HG02840 (cell line): ENCODE measurements at regions not wholly inside any gene's neighbourhood (a gene's known extent, or its start where the extent isn't known, plus 50 kb on each side); places are given as distances from the start of the nearest gene placed in this dataset.
"Not testable (repeated sequence)": the region's sequence is repeated elsewhere in the genome, so short reads cannot be mapped to it uniquely, and the experiment has no call there.

Experiments
- ATAC-seq: cut with Tn5 transposase; IDR thresholded peaks from one replicate; pipeline ENCODE4 v1.9.1; 2021; ENCODE audit warnings: mild to moderate bottlenecking, moderate library complexity, moderate number of reproducible peaks; ENCODE audit not compliant: unreplicated experiment, low FRiP score

DNA sequence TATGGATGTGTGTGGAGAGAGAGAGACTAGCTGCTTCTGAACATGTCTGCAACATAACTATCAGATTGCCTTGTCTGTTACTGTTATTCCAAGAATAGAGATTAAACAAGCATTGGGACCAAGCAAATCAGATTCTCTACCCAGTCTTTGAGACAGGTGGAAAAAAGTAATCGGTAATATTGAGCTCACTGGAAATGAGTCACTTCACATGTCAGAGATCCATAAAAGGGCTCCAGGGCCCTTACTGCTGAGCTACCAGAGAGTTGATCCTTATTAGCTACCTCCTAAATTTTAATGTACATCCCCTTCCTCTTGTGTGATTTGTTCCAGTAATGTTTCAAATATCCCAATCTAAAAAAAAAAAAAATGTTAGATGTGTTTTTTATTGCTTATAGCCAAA lies 2118.0 kb downstream of the PCDH9 start:
- no peak for ATAC-seq

DNA sequence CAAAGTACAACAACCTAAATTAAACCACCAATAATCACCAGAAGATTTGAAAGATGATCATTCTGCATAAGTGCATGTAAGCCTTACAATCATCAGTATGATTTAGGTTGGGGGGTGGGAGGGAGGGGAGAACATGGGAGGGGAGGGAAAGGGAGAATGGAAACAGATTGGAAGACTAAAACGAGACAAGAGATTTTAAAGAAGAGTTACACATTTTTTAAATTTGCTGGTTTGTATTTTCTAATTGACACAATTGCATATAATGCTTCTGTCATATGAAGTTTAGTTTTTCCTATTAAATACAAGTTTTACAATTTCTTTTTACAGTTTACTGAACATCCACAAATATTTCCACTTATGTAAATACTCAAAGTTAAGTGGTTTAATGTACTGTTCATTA lies 2118.9 kb downstream of the PCDH9 start:
- no peak for ATAC-seq

DNA sequence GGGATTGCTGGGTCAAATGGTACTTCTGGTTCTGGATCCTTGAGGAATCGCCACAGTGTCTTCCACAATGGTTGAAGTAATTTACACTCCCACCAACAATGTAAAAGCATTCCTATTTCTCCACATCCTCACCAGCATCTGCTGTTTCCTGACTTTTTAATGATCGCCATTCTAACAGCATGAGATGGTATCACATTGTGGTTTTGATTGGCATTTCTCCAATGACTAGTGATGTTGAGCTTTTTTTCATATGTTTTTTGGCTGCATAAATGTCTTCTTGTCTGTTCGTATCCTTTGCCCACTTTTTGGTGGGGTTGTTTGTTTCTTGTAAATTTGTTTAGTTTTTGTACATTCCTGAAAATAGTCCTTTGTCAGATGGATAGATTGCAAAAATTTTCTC lies 2125.7 kb downstream of the PCDH9 start:
- ATAC-seq = not testable (repeated sequence)

DNA sequence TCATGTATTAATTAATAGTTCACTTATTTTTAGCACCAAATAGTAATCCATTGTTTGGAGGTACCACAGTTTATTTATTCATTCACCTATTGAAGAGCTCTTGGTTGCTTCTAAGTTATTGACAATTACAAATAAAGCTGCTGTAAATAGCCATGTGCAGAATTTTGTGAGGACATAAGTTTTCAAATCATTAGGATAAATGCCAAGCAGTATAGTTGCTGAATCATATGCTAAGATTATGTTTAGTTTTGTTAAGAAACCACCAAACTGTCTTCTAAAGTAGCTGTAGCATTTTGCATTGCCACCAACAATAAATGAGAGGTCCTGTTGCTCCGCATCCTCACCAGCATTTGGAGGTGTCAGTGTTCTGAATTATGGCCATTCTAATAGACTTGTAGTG lies 2126.8 kb downstream of the PCDH9 start:
- ATAC-seq = no peak

DNA sequence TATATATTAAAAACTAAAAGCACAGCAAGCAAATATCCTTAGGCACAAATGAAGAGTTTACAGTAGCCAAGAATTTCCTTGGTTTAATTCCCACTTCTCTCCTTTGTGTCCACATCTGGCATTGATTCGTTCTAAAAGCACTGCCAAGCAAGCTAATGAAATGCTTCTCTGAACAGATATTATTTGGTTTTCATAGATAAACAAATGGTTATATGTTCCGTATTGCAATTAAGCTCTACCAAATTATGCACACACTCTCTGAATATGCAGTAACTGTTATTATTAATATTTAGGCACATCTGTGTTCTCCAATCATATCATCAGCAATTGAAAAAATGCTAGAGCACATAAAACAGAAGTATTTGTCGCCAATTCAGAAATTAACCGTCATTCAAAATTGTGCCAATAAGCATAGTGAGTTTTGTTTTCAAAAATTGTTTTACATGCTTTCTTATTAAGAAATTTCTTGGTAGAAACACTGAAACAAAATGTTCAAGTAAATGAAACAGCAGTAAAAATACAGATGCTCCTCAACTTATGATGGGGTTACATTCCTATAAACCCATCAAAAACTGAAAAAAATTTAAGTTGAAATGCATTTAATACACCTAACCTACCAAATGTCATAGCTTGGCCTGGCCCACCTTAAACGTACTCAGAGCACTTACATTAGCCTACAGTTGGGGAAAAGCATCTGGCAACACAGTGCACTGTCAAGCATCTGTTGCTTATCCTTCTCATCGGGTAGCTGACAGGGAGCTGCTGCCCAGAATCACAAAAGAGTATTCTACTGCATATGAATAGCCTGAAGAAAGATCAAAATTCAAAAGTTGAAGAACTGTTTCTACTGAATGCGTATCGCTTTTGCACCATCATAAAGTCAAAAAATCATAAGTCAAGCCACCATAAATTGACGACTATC lies 2134.7 kb downstream of the PCDH9 start:
- ATAC-seq = no peak

DNA sequence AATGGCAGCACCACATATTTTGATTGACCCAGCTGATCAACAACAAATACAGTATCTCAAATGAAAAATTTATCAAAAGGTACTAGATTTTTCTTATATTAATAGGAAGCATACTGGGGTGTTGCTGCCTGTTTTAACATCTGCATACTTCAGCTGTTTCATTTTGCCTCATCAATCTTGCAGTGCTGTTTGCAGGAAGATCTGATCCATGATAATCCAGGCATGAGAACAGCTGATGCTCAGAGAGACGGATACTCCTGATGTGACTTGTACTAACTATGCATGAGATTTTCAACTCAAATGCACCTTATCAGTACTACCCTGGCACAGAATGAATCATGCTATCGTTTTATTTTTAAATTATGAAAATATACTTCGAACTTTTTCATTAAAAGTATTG lies 2136.8 kb downstream of the PCDH9 start:
- no peak for ATAC-seq

DNA sequence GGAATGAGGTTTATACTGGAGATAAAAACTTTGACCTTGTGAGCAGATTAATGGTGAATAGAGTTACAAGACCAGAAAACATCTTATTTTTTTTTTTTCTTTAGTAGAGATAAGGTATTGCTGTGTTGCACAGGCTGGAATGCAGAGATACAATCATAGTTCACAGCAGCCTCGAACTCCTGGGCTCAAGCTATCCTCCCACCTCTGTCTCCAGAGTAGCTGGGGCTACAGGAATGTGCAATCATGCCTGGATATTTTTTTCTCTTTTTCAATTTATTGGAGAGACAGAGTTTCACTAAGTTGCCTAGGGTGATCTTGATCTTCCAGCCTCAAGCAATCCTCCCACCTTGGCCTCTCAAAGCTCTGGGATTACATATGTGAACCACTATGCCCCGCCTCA lies 2139.1 kb downstream of the PCDH9 start:
- no peak for ATAC-seq

DNA sequence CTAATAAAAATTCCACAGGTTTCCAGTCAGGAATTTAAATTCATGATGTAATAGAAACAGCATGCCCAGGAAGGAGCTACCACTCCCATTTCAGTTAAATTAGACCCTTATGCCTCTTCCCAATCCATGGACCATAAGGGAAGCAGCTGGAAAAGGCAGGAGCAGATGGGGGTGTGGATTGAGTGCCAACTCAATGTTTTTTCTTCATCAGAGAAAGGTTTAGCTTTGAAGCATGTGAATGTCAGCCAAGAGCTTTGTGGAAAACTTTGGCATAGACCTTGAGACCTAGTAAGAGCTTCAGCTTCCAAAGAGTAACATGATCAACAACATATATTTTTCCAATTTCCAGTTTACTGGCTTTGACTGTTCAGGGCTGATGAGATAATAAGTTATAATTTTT lies 2139.9 kb downstream of the PCDH9 start:
- no peak for ATAC-seq

DNA sequence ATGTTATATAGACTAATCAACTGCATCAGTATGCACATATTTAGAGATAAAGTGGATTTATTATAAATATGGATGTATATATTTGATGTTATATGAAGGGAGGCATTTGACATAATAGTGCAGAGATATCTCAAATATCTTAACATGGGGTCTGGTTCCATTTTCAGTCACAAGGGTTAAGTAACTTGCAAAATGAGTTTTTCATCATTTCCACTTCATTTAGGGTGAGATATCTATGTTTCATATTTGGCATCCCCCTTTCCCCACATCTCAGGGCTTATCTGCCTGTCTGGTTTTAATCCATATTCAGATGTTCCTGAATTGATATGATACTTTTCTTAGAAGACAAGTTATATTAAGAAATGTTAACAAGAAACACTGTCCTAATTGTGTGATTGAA lies 2141.2 kb downstream of the PCDH9 start:
- ATAC-seq = no peak

DNA sequence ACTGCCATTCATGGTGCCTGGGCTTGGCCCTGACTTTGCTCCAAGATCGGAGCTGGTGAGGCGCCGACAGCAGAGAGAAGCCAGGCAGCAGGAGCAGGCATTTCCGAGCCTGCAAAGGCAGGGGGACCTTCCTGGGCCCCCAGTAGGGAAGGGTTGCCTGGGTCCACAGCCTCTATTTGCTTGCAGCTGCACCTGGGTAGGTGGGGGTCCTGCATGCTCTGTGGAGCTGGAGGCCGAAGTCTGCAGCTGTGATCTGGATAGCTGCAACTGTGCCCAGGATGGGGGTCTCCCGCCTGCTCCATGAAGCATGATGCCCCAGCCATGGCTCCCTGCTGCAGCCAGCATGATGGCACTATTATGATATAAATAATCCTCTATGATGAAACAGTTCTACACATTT lies 2144.2 kb downstream of the PCDH9 start:
- ATAC-seq = no peak

DNA sequence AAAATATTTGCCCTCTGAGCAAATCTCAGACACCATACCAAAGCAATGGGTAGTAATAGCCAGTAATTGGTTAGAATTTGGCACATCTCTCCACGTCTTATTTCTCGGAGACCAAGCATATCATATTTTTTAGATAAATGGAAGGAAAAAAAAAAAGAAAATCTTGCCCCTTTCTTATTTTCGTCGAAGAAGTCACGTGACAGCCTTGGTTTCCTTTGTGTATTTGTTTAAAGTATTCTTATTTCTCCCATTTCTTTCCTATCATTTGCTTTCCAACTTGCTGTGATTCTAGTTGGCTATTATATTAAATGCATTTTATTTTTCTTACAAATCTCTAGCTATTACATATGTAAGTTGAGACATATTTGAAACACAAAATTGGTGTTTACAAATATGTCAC lies 2155.9 kb downstream of the PCDH9 start:
- ATAC-seq = no peak

DNA sequence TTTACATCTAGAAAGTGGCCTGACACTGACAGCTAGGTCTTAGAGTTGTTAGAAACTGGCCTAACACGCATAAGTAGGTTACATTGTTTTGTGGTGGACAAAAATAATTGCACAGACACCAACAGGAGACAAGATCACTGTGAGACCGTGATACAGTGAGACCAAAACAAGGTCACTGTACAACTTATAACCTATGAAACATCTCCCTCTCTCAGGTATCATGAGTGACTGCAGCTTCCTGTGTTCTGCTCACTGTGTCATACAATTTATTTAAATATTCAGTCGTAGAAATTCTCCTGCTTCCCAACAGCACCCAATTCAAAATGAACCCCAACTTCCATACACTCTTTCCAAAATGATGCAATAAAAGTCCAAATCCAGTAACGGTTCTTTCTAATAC lies 2165.2 kb downstream of the PCDH9 start:
- ATAC-seq = no peak

DNA sequence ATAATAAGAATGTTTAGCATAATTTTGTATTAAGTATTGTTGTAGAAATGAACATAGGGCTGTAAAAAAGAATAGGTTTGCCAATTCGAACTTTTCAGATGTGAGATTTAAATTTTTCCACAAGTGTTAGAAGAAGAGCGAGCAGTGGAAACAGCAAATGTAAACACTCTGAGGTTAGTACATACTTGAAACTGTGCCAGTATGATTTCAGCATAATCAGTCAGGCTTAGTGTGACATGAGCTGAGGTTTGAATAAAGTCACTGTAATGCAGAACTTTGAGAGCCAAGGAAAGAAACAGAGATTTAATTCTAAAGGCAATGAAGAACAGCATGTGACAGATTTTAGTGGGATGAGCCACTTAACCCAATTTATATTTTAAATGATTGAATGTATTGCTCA lies 2166.4 kb downstream of the PCDH9 start:
- ATAC-seq = no peak

DNA sequence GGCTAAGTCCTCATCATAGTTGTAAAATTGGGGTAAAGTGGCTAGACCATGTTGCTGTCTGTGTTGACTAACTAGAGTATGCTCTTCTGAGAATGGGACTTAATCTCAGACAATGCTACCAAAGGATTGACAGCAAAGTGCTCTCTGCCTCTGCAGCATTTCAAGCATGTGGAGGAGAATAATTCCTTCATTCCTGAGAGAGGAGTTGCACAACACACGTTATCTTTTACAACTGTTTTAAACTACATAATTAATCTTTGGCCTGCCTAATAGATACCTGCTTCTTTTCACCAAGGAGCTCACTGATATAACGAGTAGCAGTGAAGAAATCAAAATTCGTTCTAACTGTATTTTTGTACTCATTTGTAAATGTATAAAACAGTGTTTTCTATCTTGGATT lies 2172.2 kb downstream of the PCDH9 start:
- ATAC-seq = no peak

DNA sequence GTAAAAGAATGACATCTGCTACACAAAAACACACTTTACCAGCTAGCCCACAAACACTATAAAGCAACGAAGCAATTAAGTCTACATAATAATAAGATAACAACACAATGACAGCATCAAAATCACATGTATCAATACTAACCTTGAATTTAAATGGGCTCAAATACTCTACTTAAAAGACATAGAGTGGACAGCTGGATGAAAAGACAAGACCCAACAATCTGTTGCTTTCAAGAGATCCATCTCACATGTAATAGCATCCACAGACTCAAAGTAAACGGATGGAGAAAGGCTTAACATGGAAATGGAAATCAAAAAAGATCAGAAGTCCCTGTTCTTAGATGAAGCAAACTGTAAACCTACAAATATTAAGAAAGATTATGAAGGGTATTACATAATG lies 2175.9 kb downstream of the PCDH9 start:
- no peak for ATAC-seq

DNA sequence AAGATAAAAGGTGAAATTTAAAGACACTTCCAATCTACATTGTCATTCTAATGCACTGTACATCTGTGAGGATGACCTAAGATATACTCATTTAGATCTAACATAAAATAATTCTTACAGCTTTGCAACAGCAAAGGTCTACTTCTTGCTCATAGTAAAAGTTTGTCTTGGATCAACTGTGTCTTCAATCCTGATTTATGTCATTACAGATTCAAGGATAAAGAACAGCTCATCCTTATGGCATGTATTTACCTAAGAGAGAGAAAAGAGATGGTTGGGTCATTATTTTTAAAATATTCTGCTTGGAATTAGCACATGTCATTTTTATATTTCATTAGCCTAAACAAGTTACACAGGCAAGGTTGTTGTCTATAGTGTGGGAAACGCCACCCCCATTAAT lies 2193.1 kb downstream of the PCDH9 start:
- no peak for ATAC-seq

DNA sequence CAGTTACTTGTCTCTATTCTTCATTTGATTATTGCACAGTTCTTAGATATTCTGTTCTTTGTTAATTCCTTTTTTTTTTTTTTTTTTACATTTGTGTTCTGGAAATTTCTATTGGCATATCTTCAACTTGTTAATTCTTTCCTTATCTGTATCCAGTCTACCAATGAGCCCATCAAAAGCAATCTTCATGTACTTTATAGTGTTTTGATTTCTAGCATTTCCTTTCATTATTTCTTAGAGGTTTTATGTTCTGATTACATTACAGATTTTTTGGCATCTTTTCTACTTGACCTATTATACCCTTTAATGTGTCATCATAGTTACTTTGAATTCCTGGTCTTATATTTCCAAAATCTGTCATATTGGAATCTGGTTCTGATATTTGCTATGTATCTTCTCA lies 2194.8 kb downstream of the PCDH9 start:
- ATAC-seq = no peak

DNA sequence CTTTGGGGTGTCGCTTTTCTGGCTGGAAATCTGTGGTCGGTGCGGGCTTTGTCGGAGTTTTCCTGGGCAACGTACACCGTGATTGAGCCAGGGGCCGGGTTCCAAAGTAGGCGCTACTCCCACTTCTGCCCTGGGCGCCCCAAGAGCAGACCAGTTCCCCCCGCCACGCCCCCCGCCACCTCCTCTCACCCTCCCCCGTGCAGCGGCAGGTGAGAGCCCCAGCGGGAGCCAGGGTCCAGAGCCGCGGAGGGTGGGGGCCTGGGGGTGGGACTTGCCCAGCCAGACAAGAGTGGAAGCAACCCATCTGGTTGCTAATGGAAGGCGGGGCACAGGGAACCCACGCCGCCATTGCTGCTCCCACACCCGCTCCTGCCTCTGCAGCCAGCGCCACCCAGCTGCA lies 2195.9 kb downstream of the PCDH9 start:
- ATAC-seq = no peak

DNA sequence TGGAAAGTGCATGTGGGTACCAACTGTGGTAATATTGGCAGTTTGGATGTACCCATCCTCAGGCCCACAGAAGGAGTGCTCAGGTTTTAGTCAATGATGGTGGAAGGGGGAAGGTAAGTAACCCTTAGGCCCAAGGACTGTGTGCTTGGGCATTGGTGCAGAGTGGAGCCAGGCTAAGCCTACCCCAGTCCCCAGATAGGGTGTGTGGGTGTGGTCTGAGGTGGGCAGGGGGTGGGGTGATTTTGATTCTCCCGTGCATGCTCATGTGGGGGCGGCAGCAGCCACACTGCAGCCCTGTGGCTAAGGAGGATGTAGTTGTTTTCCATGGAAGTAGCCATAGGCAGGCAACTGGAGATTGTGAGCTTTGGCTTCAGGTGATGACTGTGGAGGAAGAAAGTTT lies 2197.3 kb downstream of the PCDH9 start:
- no peak for ATAC-seq

DNA sequence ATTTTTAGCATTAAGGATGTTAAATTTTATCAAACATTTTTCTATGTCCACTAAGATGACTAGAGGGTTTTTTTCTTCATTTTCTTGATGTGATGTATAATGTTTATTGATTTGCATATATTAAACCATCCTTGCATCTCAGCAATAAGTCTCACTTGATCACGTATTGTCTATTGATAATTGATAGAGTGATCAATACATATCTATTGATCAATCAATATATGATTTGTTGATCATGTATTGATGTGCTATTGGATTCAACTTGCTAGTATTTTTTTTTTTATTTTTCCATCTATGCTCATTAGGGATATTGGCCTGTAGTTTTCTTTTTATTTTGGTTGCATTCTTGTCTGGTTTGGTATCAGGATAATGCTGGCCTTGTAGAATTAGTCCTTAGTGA lies 2202.0 kb downstream of the PCDH9 start:
- no peak for ATAC-seq

DNA sequence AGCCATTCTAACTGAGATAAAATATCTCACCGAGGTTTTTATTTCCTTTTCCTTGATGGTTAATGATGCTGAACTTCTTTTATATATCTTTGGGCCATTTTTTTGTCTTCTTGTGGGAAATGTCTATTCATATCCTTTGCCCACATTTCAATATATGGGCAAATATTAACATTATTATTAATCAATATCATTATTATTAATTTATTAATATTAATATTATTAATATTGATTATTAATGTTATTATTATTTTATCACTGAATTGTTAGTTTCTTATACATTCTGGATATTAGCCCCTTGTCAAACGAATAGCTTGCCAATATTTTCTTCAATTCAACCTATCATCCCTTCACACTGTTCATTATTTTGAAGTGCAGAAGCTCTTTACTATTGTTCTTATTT lies 2203.6 kb downstream of the PCDH9 start:
- ATAC-seq = no peak

DNA sequence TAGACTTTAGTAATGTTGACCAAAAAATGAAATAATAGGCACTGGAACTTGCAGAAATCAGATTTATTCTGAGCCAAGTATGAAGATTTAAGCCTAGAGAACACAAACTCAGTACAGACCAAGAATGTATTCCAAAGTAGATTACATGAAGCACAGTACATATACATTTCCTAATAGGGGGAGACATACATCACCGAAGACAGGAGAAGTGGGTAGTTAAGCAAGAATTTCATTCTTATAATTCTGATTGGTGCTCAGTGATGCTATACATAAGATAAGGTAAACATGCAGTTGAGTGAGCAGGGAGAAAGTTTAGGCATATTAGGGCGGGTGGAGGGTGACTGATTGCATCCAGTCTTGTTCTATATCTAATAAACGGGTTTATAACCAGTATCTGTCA lies 2218.8 kb downstream of the PCDH9 start:
- ATAC-seq = no peak

DNA sequence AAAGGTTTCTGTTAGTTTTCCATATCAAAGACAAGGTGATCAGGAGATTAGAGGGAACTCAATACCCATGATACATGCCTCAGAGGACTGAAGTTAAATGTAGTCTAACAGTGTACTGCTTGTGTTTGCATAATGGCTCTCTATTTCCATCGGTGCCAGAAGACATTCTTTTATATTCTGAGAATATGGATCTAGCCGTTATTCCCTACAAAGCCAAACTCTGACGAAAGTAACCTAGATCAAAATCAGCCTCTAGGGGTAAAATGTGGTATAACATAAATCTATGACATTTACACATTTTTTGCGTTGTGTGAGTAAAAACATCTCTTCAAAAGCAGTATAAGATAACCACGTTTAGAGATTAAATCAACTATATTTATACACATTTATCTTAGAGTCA lies 2232.7 kb downstream of the PCDH9 start:
- no peak for ATAC-seq
